Upper lobe of left lung (tissue), 6 donors: ENCODE measurements at regions not wholly inside any gene's neighbourhood (a gene's known extent, or its start where the extent isn't known, plus 50 kb on each side); places are given as distances from the start of the nearest gene placed in this dataset.

Source experiments
- ATAC-seq, 2 donors: fragments of 200-7000 bp; cut with Tn5 transposase; one replicate each; pipeline ENCODE4 v1.9.1; 2022; ENCODE audit warnings: mild to moderate bottlenecking in 2 of 2, moderate library complexity in 2 of 2; ENCODE audit not compliant: low FRiP score in 2 of 2
- DNase-seq, 2 donors: peaks; one replicate each; pipeline ENCODE4 v3.0.0-alpha.2; 2019 to 2020
- H3K27ac ChIP-seq, 4 donors: fragments of 200-600 bp; sonication (generic); one replicate each; pipeline ENCODE4 v1.5.1; 2016 to 2019
- H3K27me3 ChIP-seq, 4 donors: fragments of 200-600 bp; sonication (generic); one replicate each; pipeline ENCODE4 v1.5.1; 2017 to 2019
- H3K36me3 ChIP-seq, 4 donors: fragments of 200-600 bp; sonication (generic); one replicate each; pipeline ENCODE4 v1.5.1; 2016 to 2019
- H3K4me1 ChIP-seq, 4 donors: fragments of 200-600 bp; sonication (generic); one replicate each; pipeline ENCODE4 v1.5.1; 2018 to 2019
- H3K4me3 ChIP-seq, 4 donors: fragments of 200-600 bp; sonication (generic); one replicate each; pipeline ENCODE4 v1.5.1; 2017 to 2019; ENCODE audit warnings: mild to moderate bottlenecking in 2 of 4, moderate library complexity in 1 of 4
- H3K9me3 ChIP-seq, 4 donors: fragments of 200-600 bp; sonication (generic); one replicate each; pipeline ENCODE4 v1.5.1; 2018 to 2019
- CTCF ChIP-seq, 6 experiments: fragments of 450-650 bp in 4 of 6; fragments of 200-600 bp in 2 of 6; sonication (generic) in 2 of 6; IDR thresholded peaks; one replicate each; pipeline ENCODE4 v1.5.1; 2016 to 2019; ENCODE audit warnings: antibody characterized with exemption in 6 of 6
- EP300 ChIP-seq, 4 donors: sonication (generic); formaldehyde crosslinking; IDR thresholded peaks; one replicate each; pipeline ENCODE4 v1.5.1; 2017; ENCODE audit warnings: antibody characterized with exemption in 4 of 4, control low read depth in 2 of 4
- POLR2A ChIP-seq, 4 donors: fragments of 450-650 bp; IDR thresholded peaks; one replicate each; pipeline ENCODE4 v1.5.1; 2016 to 2017; ENCODE audit warnings: antibody characterized with exemption in 4 of 4, mild to moderate bottlenecking in 2 of 4
- POLR2AphosphoS5 ChIP-seq, 2 donors: sonication (generic); formaldehyde crosslinking; IDR thresholded peaks; one replicate each; pipeline ENCODE4 v1.5.1; 2017; ENCODE audit warnings: antibody characterized with exemption in 2 of 2
- WGBS, 2 donors: methylation state at CpG; one replicate each; pipeline ENCODE4 v1.1.5; 2017 to 2018; 5-methylcytosine and 5-hydroxymethylcytosine counted together
- donor health status: DM: no; HTN: no; CAD: no; lungs with moderate emphysema.
- donor health status: DM: no; HTN: yes; CAD: no; lungs with severe emphysema.

GRCh38 chr5:145111420-145111819 lies 723.7 kb downstream of the PRELID2 start:
- Histone ChIP-seq H3K4me1 (no peaks in the 10 kb centered on the region), H3K27me3 (no peaks in the 10 kb centered on the region), H3K36me3 (no peaks in the 10 kb centered on the region), H3K4me3 (no peak overlapping the region), H3K27ac (no peak overlapping the region), H3K9me3 (no peaks in the 10 kb centered on the region)
- DNase-seq (no peak), ATAC-seq (no peak)
- WGBS, 2 donors, result 52 to 78% methylated on average over 3 of the region's 3 CpGs
- TF ChIP-seq EP300 (IDR thresholded peaks at IDR 0.05), result no peak
- TF ChIP-seq POLR2A (IDR thresholded peaks at IDR 0.05), result no peak
- no peak for TF ChIP-seq POLR2AphosphoS5 (IDR thresholded peaks at IDR 0.05)
- TF ChIP-seq CTCF (IDR thresholded peaks at IDR 0.05), result no peak

GRCh38 chr5:145110834-145111233 lies 724.3 kb downstream of the PRELID2 start:
- no peak for DNase-seq
- Histone ChIP-seq H3K4me3 (no peak overlapping the region), H3K4me1 (no peaks in the 10 kb centered on the region), H3K9me3 (no peaks in the 10 kb centered on the region), H3K36me3 (no peaks in the 10 kb centered on the region), H3K27me3 (no peaks in the 10 kb centered on the region), H3K27ac (no peak overlapping the region)
- no peak for ATAC-seq
- no peak for TF ChIP-seq EP300 (IDR thresholded peaks at IDR 0.05)

- TF ChIP-seq EP300 (IDR thresholded peaks at IDR 0.05) (no peak), POLR2A (IDR thresholded peaks at IDR 0.05) (no peak), CTCF (IDR thresholded peaks at IDR 0.05) (no peak), POLR2AphosphoS5 (IDR thresholded peaks at IDR 0.05) (no peak)
- Histone ChIP-seq H3K4me1 (no peaks in the 10 kb centered on the region), H3K4me3 (no peak overlapping the region), H3K27me3 (no peaks in the 10 kb centered on the region), H3K27ac (no peak overlapping the region), H3K9me3 (no peaks in the 10 kb centered on the region), H3K36me3 (no peaks in the 10 kb centered on the region)
- 85 to 87% methylated on average over 5 of the region's 5 CpGs for WGBS, 2 donors
- DNase-seq (no peak), ATAC-seq (no peak)
These were observed 725.0 kb downstream of the PRELID2 start for GRCh38 chr5:145110181-145110580.

GRCh38 chr5:145105384-145105783 lies 729.8 kb downstream of the PRELID2 start:
- TF ChIP-seq POLR2A (IDR thresholded peaks at IDR 0.05) (no peak), EP300 (IDR thresholded peaks at IDR 0.05) (no peak), POLR2AphosphoS5 (IDR thresholded peaks at IDR 0.05) (no peak), CTCF (IDR thresholded peaks at IDR 0.05) (no peak)
- WGBS, 2 donors, result 90 to 94% methylated on average over 3 of the region's 3 CpGs
- no peak overlapping the region for H3K4me3 ChIP-seq

GRCh38 chr5:145104106-145104505 lies 731.0 kb downstream of the PRELID2 start:
- TF ChIP-seq CTCF (IDR thresholded peaks at IDR 0.05) (no peak), EP300 (IDR thresholded peaks at IDR 0.05) (no peak), POLR2AphosphoS5 (IDR thresholded peaks at IDR 0.05) (no peak), POLR2A (IDR thresholded peaks at IDR 0.05) (no peak)
- Histone ChIP-seq H3K27me3 (no peaks in the 10 kb centered on the region), H3K4me3 (no peak overlapping the region), H3K27ac (no peak overlapping the region), H3K4me1 (no peaks in the 10 kb centered on the region), H3K36me3 (no peaks in the 10 kb centered on the region), H3K9me3 (no peaks in the 10 kb centered on the region)
- no peak for DNase-seq
- ATAC-seq, result no peak

More at GRCh38 chr5:145105384-145105783, 729.8 kb downstream of the PRELID2 start:
- no peak overlapping the region for H3K27ac ChIP-seq
- ATAC-seq (no peak), DNase-seq (no peak)
- H3K36me3 ChIP-seq, result no peaks in the 10 kb centered on the region
- no peaks in the 10 kb centered on the region for H3K9me3 ChIP-seq
- no peaks in the 10 kb centered on the region for H3K27me3 ChIP-seq
- no peaks in the 10 kb centered on the region for H3K4me1 ChIP-seq
